ENCODE measurements at regions not wholly inside any gene's neighbourhood (a gene's known extent, or its start where the extent isn't known, plus 50 kb on each side); places are given as distances from the start of the nearest gene placed in this dataset.
"Not testable (repeated sequence)": the region's sequence is repeated elsewhere in the genome, so short reads cannot be mapped to it uniquely, and the experiment has no call there.

DNA sequence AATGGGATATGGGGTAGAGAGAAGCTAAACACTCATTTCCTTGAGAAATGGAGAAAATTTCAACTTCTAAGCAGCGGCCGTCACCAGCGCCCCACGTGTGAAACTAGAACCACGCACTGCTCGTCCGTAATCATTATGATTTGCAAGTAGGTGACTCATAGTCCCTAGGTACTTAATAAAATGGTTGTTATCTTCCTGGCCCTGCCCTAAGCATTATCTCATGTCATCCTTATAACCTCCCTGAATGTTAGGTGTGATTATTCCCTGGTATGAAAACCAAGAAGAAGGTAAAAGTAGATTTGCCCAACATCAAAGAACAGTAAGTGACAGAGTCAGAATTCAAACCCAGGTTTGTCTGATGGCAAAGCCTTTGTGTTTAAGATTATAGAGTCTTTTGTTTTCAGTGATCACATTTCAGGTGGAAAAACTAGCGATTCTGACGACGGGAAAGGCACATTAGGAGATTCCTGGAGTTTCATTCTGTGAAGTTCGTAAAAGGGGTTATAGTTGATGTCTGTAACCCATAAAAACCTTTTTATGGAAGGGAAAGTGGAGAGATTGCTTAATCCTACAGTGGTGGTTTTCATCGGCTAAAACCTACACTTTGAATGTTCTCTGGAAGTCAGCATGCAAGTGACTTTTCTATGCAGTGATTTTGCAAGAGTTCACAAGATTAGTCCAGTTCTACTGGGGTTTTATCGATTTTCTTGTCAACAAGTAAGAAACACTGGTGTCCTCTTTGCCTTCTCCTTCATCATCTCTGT lies 202.9 kb upstream of the WWC1 start:
- DNase-seq, result no peak

DNA sequence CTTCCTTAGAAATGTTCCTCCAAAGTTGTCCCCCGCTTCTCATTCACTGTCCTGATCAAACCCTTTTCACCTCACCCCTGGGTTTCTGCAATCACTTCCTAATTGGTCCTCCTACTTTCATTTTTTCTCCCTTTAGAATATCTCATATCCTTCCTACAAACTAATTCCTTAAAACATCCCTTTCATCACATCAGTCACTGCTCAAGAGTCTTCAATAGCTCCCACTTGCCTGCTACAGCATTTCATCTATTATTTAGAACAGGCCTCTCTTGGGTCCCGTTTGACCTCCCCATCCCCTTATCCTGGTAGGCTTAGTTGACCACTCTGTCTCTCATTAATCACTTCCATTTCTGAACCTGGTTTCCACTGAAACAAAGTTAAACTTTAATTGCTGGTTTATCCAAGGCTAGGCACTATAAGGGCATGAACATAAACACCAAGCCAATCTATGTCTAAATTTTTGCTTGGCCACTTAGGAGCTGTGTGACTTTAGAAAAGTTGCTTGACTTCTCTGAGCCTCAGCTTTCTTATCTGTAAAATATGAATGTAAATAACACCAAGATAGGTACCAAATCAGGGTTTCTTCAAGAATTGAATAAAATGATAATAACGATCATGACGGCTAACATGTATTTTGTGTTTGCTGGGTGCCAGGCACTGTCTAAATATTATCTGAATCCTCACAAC lies 202.1 kb upstream of the WWC1 start:
- no peak for DNase-seq

DNA sequence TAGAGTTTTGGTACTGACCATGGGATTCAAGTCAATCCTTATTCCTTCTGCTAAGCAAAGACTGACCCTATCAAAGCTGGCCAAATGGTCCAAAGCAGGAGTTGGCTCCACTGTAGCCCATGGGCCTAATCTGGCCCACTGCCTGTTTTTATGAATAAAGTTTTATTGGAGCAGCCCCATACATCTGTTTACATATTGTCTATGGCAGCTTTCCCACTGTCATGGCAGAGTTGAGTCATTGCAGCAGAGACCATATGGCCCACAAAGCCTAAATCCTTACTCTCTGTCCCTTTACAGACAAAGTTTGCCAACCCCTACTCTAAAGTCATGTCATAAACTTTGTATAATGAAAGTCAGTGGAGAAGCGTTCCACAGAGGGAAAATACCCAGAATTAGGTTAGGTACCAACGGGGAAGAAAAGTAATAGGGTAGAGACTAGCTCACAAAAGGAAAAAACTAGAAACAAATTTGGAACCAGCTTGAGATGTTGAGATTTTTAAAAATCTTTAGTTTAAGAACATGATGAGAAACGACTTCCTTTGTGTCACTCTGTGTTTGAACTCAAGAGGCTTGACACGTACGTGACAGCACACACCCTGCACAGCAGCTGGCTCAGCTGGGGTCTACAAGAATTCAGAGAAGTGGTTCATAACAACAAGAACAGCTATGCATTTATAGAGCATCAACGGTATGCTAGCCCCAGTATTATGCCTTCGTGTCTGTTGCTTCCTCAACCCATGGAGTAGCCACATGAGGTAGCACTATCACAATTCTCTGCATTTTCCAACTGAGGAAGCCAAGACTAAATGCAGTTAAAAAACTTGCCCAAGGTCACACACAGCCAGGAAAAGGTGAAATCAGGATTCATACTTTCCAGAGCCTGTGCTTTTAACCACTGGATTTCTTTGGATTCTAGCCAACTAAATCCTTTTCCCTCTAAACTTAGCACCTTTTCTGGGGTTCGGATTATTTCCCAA lies 198.9 kb upstream of the WWC1 start:
- no peak for DNase-seq

DNA sequence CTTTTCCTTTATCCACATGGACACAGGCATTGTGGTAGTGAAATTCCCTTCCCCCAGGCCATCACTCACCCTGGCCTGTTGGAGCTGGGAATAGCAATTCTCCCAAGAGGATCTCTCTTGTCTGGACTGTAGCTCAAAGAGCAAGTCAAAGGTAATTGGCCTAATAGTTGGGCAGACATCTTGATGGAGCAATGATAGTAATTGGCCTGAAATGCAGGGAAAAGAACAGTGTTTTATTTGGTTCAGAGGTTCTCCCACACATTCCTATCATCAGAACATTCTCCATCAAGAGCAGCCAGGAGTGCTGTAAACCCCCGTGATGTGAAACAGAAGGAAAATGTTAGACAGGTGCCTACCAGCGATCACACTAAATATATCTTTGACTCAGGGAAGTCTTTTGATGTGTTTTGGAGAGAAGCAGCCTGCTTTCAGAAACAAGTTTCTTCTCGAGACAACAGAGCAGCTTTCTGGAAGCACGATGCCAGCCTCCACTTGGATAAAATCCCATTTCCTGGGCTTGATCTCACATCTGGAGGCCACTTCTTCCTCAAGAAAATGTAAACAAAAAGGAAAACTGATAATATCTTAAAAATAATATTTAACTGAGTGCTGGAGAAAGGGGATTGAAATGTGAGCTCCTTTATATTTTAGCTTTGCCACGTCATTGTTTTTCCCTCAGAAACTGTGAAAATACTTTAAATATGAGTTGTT lies 198.1 kb upstream of the WWC1 start:
- no peak for DNase-seq

DNA sequence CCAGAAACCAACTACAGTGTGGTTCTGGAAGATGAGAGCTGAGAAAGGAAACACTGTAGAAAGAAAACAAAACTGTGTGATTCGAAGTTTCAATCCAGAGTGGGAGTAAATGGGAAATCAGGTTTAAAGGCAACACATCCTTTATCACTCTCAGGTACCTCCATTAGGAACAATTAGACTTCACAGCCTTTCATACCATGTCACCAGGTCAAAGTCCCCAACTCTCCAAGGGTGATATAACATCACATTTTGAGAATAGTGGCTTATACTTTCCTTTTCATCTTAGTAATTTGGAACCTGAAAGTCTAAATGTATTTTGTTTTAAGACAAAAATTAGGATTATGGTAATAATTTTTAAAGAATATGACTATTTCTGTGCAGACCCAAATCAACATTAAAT lies 194.9 kb upstream of the WWC1 start:
- no peak for DNase-seq

DNA sequence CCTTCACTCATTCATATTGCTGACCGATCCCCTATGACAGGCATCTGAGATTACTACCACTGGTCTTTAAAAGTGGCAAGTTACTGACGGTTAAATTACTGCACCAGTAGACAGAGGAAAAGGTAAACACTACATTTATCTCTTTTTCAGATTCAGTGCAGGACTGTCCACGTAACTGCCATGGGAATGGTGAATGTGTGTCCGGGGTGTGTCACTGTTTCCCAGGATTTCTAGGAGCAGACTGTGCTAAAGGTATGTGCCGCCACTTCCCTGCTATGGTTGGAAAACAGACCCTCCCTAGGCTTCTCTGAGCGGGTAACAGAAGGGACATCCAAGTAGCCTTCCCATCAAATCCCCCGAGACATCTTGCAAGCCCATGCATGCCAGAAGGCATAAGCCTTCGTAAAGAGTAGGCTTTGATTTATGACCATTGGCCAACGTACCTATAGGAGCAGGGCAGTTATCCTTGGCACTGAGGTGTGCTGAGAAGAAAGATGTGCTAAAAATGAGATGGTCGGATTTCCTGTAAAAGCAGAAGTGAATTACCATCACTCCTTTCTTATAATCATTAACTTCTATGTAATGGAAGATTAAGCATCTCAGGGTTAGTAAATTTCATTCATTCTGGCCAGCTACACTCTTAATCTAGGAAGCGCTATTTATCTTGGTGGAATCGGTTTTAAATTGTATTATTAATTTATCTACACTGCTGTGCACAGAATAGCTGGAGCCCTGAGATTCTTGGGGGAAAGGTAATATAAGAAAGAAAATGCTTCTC lies 193.4 kb upstream of the WWC1 start:
- DNase-seq, result no peak

DNA sequence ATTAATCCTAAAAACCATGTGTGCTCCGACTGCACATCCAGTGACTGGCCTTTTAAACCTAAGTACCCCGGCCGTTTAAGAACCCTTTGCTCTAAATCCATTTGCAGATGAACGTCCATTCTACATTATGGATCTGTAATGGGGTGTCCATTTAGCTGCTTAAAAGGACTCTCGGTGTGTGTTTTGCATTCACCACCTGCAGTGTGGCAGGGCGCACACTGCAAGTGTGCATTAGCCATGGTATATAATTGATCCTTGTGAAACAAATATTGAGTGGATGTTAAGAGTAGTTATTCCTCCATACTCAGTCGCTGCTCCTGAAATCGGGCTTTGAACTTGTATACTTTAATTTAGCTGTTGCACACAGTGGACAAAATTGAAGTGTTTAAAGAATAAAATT lies 190.1 kb upstream of the WWC1 start:
- no peak for DNase-seq

DNA sequence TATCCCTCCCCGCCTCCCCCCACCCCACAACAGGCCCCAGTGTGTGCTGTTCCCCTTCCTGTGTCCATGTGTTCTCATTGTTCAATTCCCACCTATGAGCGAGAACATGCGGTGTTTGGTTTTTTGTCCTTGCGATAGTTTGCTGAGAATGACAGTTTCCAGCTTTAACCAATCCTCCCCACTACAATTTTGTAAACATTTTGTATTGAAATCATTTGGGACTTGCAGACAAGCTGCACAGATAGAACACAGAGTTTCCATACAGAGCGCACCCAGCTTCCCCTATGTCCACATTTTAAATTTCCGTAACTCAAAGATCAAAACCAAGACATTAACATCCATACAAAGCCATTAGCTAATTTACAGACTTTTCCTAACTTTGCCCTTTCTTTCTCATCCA lies 188.4 kb upstream of the WWC1 start:
- not testable (repeated sequence) for DNase-seq

DNA sequence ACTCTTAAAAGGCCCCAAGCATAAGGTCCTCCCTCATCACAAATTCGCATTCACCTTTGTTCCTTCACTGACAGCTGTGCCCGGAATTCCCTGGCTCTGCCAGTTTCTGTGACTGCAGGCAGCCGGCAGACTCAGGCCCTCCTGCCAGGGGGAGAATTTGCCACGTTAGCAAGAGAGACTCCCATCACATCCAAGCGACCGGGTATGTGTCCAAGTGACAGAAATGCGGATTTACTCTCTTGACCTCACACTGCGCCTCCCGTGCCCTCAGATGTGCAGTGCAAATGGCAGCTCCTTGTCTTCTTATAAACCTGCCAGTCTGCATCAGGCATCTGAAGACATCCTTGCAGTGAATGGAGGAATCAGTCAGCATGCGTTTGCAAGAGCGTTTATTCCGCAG lies 187.1 kb upstream of the WWC1 start:
- DNase-seq, result no peak

DNA sequence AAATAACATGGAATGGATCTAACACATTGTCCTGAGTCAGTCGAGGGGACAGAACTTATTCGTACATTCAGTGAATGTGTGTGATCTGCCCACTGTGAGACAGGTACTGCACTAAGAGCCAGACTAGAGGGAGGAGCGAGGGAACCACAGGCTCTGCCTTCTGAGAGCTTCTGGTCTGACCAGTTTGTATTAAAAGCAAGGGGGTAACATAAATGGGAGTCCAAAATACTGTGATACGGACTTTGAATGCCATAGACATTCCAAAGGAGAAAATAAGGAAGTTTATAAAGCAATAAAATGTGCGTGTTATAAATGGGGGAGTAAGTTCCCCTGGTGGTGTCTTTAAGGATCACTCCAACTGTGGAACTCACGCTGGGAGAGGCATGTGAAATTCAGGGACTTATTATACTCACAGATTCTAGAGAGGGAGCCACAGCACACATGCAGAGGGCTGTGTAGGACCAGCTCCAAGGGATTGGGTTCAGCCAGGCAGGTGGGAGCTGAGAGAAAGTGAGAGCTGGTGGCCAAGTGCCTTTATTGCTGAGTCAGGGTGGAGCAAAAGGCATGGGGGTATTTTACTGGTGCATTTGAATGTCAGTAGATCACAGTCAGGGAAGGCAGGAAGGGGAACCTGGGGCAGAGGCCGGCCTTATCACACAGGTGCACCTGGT lies 186.5 kb upstream of the WWC1 start:
- DNase-seq, result no peak

DNA sequence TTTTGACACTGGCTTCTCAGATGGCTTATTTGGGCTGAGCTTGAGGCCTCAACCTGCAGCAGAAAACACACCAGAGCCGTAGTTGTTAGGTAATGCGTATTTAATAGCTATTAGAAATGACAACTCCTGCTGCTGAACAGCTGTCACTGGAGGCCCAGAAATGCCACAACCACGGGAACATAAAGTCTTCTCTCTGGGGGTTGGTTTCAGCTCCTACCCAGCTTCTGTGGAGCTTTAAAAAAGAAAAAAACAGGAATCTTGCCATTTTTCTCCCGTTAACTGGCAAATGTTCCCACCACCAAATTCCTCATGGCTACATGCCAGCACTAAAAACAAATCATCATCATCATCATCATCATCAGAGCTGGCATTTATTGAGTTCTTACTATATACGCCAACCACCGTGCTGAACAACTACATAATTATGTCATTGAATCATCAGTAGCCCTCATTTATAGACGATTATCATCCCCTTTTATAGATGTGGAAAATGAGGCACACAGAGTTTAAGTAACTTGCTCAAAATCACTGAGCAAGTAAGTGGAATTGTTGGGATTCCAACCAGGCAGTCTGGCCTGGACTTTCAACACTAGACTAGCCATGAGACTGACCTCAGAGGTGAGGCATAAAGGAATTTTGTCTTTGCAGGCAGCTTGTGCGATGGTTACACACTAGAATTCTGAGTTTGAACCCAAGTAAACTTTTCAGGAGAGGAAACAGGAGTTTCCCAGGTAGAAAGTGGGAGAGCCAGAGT lies 185.3 kb upstream of the WWC1 start:
- DNase-seq, result no peak

DNA sequence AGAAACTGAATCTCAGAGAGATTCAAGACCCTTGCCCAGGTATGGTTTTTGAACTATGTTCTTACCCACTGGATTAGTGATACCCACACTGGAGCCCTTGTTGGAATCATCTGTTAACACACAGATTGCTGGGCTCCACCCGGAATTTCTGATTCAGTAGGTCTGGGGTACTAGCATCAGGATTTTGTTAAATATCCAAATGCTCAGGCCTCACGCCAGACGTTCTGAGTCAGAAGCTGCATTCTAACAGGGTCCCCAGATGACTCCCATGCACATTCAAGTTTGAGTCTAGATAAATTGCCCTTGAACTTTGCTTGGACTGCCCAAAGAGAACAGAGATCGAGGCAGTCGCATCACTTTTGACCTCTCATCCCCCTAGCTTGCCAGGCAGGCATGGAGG lies 182.0 kb upstream of the WWC1 start:
- DNase-seq, result no peak

DNA sequence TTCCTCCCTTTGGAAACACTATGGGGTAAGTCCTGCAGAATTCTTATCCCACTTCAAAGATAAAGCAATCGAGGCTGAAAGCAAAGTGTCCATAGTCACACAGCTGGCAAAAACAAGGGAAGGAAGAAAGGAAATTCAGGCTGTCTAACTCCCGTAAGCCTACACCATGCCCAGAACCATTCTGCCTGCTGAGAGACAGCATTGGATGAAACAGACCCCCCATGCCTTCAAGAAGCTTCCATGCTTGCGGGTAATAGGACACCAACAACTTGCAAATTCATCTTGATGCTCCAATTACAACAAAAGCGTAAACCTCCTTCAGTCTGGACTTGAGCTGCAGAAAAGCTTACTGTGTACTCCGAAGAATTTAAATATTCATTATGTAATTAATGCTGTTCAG lies 181.1 kb upstream of the WWC1 start:
- no peak for DNase-seq

DNA sequence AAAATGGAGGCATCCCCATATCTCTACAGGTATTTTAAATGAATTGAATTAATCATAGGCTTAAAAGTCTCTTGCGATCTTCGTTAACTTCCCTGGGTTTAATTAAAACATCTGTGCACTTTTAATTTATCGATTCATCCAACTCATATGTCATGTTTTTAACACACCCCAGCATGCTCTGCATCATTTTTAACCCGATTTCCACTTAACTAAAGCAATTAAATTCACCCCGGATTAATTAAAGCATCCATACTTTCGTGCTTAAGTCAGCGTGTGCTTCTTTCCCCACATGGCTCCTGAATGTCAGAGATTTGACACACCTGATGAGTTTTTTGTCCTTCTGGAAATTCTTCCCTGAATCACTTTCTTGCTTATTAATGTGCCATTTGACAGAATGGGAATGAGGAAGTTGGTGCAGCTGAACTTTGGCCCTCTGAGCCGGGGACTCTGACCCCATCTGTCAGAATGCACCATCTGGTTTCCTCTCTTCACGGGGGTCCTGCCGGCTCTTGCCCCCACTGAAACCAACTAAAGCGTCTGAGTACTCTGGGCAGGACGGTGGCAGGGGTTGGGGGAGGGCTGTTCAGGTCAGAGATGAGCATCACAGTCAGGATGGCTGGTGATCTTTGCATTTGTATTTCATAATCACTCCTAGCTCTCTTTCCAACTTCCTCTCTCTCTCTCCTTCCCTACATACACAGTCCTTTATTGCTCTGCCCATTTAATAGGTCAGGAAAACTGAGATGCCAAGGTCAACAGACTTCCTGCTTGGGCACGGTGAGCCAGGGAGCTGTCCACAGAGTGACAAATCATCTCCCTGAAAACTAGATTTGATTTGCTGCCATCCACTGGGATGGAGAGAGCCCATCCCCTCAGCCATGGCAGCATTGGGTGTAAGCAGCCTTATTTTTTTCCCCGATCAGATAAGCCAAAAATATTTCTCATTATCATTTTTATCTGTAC lies 180.3 kb upstream of the WWC1 start:
- DNase-seq, result no peak

DNA sequence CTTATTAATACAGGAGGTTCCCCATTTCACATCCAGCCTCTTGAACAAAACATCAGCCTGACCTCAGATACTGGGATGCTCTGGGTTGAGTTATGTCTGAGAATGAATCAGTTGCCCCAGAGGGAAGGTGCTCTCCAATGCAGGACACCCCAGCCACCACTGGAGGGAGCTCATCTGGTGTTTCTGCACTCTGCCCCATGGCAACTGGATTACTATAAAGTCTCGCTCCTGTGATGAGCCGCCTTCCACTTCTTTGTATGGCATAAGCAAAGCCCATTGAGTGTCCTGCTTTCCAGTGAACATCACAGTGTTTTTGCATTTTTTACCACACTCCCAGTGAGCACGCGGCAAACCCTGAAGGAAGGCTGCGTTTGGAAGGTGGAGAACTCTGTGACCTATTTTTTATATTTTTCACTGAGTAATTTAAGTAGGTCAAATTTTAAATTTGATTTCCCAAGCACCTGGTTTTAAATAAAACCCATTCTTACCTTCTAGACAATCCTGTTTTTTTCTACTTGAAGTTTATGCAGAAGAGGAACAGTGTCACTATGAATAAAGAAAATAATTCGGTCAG lies 176.9 kb upstream of the WWC1 start:
- DNase-seq, result peak; percentile 33

DNA sequence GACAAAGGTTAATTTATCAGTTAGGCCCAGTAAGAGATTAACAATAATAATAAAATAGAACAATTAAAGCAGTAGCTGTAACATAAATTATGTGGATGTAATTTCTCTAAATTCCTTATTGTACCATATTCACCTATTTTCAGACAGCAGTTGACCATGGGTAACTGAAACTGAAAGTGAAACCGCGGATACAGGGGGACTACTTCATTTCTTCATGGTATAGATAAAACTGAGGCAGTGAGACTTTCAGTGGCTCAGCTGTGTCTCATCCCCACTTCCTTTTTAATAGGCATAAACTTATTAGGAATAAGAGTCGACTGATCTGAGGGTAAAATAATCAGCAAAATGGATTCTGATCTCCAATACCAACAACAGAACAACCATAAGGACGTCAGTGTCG lies 174.0 kb upstream of the WWC1 start:
- no peak for DNase-seq

DNA sequence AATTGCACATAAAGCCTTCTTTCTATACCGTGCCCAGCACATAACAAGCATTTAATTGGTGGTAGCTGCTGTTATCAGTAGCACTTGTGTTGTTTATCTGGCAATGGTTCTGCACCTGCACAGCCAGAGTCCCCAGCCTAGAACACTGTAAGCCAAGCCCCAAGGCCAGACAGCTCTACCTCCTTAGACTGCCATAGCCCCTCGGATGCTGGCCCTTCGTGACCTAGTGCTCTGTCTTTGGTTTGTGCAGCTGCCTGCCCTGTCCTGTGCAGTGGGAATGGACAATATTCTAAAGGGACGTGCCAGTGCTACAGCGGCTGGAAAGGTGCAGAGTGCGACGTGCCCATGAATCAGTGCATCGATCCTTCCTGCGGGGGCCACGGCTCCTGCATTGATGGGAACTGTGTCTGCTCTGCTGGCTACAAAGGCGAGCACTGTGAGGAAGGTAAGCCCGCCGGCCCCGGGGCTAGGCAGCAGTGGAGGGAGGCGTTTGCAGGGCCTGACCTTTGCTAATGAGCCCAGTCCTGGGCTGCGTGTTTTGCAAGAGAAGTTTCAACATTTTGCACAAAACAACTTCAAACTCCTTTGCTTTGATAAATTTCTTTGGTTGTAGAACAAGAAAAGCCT lies 173.3 kb upstream of the WWC1 start:
- DNase-seq, result no peak

DNA sequence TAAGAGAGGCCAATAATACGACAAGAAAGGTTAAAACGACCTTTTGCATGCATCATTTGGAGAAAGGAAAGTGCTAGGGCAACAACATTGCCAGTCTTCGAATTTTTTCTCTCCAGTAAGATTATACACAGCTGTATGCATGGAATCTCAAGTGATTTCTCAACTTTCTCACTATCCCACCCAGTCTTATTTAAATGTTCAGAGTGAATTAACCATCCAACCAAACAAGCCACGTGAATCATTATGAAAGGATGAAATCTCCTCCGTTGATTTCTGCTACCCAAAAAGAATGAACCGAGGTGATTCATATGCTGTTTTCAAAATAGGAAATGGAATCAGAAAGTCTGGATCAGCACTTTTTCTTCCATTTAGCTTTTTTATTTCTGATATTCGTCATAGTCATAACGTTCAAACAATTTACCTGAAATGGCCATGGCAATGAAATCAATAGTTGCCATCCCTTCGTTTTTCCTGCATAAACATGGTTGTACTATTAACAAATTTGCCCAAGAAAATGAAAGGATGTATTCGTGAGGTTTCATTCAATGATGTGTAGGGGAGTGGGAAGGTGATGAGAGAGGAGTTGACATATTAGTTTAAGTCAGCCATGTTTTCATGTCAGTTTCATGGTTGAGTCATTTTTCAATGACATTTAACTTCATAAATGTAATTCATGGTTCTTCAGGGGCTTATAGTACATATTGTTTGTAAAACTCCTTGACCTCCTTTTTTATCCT lies 170.9 kb upstream of the WWC1 start:
- no peak for DNase-seq
